SK-N-SH (cell line): ENCODE measurements at regions not wholly inside any gene's neighbourhood (a gene's known extent, or its start where the extent isn't known, plus 50 kb on each side); places are given as distances from the start of the nearest gene placed in this dataset.

ENCODE experiments used
- CTCF ChIA-PET: fragments of 300-600, 350-600 bp; formaldehyde crosslinking; extraction: SDS; loops from one replicate; lab custom pipeline; 2021; lab: Yijun Ruan, JAX
- POLR2A ChIA-PET: fragments of 350-600 bp; sonication (Branson Sonifier 250); formaldehyde crosslinking; extraction: SDS; loops from one replicate; lab custom pipeline; 2020; ENCODE audit warnings: antibody characterized with exemption, inconsistent platforms; lab: Yijun Ruan, JAX
- DNase-seq: peaks from one replicate; pipeline ENCODE4 v3.0.0; 2012
- H2AFZ ChIP-seq: fragments of 200-600 bp; sonication (generic); 2 replicates; pipeline ENCODE4 v1.8.1; 2016; ENCODE audit warnings: antibody characterized with exemption, mild to moderate bottlenecking, low read depth
- H3F3A ChIP-seq: fragments of 200-600 bp; sonication (generic); replicated peaks from 2 replicates; pipeline ENCODE3; 2016; ENCODE audit warnings: antibody characterized with exemption, mild to moderate bottlenecking; ENCODE audit not compliant: insufficient read depth
- H3K27ac ChIP-seq, 2 experiments: fragments of 200-500 bp in 1 of 2; fragments of 200-600 bp in 1 of 2; sonication (Bioruptor generic) in 1 of 2; sonication (generic), shearing (Covaris generic) in 1 of 2; 2 replicates each; pipeline versions ENCODE4 v1.5.1 to v1.6.1; 2014 to 2016; ENCODE audit warnings: low read depth in 2 of 2, inconsistent platforms in 1 of 2, low read length in 1 of 2, mild to moderate bottlenecking in 1 of 2, mixed read lengths in 1 of 2
- H3K27me3 ChIP-seq: fragments of 200-600 bp; sonication (generic), shearing (Covaris generic); 2 replicates; pipeline ENCODE4 v1.6.1; 2016; ENCODE audit warnings: mixed run types; ENCODE audit not compliant: insufficient read depth
- H3K36me3 ChIP-seq, 2 experiments: fragments of 200-500 bp in 1 of 2; fragments of 200-600 bp in 1 of 2; sonication (Bioruptor generic) in 1 of 2; sonication (generic) in 1 of 2; replicated peaks in 1 of 2; 2 replicates each; pipeline versions ENCODE3 to v1.5.1; 2014 to 2016; ENCODE audit warnings: low read length in 1 of 2, mild to moderate bottlenecking in 1 of 2; ENCODE audit not compliant: insufficient read depth in 2 of 2, control insufficient read depth in 1 of 2
- H3K4me1 ChIP-seq, 2 experiments: fragments of 200-500 bp in 1 of 2; fragments of 200-600 bp in 1 of 2; sonication (Bioruptor generic) in 1 of 2; sonication (generic), shearing (Covaris generic) in 1 of 2; 2 replicates each; pipeline versions ENCODE4 v1.5.1 to v1.6.1; 2014 to 2016; ENCODE audit warnings: low read depth in 1 of 2, low read length in 1 of 2, mixed run types in 1 of 2; ENCODE audit not compliant: insufficient read depth in 2 of 2, control insufficient read depth in 1 of 2
- H3K4me2 ChIP-seq: fragments of 200-600 bp; sonication (generic), shearing (Covaris generic); 2 replicates; pipeline ENCODE4 v1.6.1; 2017; ENCODE audit warnings: mixed run types
- H3K4me3 ChIP-seq, 2 experiments: fragments of 200-500 bp in 1 of 2; fragments of 200-600 bp in 1 of 2; sonication (Bioruptor generic) in 1 of 2; sonication (generic), shearing (Covaris generic) in 1 of 2; 2 replicates each; pipeline versions ENCODE4 v1.5.1 to v1.8.1; 2014 to 2016; ENCODE audit warnings: low read depth in 2 of 2, inconsistent platforms in 1 of 2, low read length in 1 of 2, mild to moderate bottlenecking in 1 of 2, mixed read lengths in 1 of 2, moderate library complexity in 1 of 2
- H3K79me2 ChIP-seq: fragments of 200-600 bp; sonication (generic); 2 replicates; pipeline ENCODE4 v1.8.1; 2017; ENCODE audit warnings: mild to moderate bottlenecking; ENCODE audit not compliant: insufficient read depth
- H3K9ac ChIP-seq: fragments of 200-600 bp; sonication (generic); 2 replicates; pipeline ENCODE4 v1.6.1; 2017; ENCODE audit warnings: mixed run types
- H3K9me2 ChIP-seq: fragments of 200-600 bp; sonication (generic); 2 replicates; pipeline ENCODE4 v1.6.1; 2017; ENCODE audit warnings: mixed run types
- H3K9me3 ChIP-seq: fragments of 200-600 bp; sonication (generic); 2 replicates; pipeline ENCODE4 v1.6.1; 2017; ENCODE audit warnings: mixed run types, mild to moderate bottlenecking, moderate library complexity
- H4K20me1 ChIP-seq: fragments of 200-600 bp; sonication (generic); 2 replicates; pipeline ENCODE4 v1.6.1; 2017; ENCODE audit warnings: mild to moderate bottlenecking, mixed run types; ENCODE audit not compliant: insufficient read depth
- FOSL2 ChIP-seq: IDR thresholded peaks from 2 replicates; pipeline ENCODE4 v1.4.0; 2012; ENCODE audit warnings: low read depth, mild to moderate bottlenecking, moderate library complexity, borderline replicate concordance
- GABPA ChIP-seq: IDR thresholded peaks from 2 replicates; pipeline ENCODE4 v1.4.0; 2012; ENCODE audit warnings: low read depth, mild to moderate bottlenecking
- NRF1 ChIP-seq: IDR thresholded peaks from 2 replicates; pipeline ENCODE4 v1.6.1; 2012; ENCODE audit warnings: low read depth, mild to moderate bottlenecking, low read length
- POLR2AphosphoS5 ChIP-seq: IDR thresholded peaks from 2 replicates; pipeline ENCODE4 v1.6.1; 2012; ENCODE audit warnings: low read depth, low read length
- RAD21 ChIP-seq: IDR thresholded peaks from 2 replicates; pipeline ENCODE4 v1.6.1; 2012; ENCODE audit warnings: mild to moderate bottlenecking, low read length
- SMC3 ChIP-seq: IDR thresholded peaks from 2 replicates; pipeline ENCODE4 v1.6.1; 2012; ENCODE audit warnings: low read depth, low read length, improper control_type of control experiment
- USF2 ChIP-seq: fragments of 150-350 bp; IDR thresholded peaks from 2 replicates; pipeline ENCODE4 v1.6.1; 2017; ENCODE audit warnings: antibody characterized with exemption, low read length, low read depth, borderline replicate concordance
- WGBS: methylation state at CpG from one replicate; pipeline ENCODE4 v1.1.6; 2017; ENCODE audit warnings: low lambda C conversion rate; 5-methylcytosine and 5-hydroxymethylcytosine counted together
- TF ChIP-seq, protein P1 (sequence below): fragments of 200-600 bp; sonication (generic); IDR thresholded peaks from 2 replicates; pipeline ENCODE4 v1.6.1; 2017; ENCODE audit warnings: antibody characterized with exemption, mild to moderate bottlenecking, moderate library complexity

GRCh38 chr11:11157185-11157584 lies 195.9 kb downstream of the CSNK2A3 start (continued):
- TF ChIP-seq, protein P1, sequence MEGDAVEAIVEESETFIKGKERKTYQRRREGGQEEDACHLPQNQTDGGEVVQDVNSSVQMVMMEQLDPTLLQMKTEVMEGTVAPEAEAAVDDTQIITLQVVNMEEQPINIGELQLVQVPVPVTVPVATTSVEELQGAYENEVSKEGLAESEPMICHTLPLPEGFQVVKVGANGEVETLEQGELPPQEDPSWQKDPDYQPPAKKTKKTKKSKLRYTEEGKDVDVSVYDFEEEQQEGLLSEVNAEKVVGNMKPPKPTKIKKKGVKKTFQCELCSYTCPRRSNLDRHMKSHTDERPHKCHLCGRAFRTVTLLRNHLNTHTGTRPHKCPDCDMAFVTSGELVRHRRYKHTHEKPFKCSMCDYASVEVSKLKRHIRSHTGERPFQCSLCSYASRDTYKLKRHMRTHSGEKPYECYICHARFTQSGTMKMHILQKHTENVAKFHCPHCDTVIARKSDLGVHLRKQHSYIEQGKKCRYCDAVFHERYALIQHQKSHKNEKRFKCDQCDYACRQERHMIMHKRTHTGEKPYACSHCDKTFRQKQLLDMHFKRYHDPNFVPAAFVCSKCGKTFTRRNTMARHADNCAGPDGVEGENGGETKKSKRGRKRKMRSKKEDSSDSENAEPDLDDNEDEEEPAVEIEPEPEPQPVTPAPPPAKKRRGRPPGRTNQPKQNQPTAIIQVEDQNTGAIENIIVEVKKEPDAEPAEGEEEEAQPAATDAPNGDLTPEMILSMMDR, result peak; percentile 52

- DNase-seq, result peak; percentile 54
- H3K9ac ChIP-seq, result no peak overlapping the region
- no peak overlapping the region for H3K4me2 ChIP-seq
- 63% methylated on average over 23 of the region's 33 CpGs for WGBS
- no peaks in the 10 kb centered on the region for H3K79me2 ChIP-seq
- H4K20me1 ChIP-seq, result no peaks in the 10 kb centered on the region
- TF ChIP-seq NRF1 (no peak), SMC3 (peak; percentile 23), RAD21 (peak; percentile 10; the same call in 1 of the 2 replicates)
- TF ChIP-seq, protein P1, result peak; percentile 55
- H3F3A ChIP-seq, result no peaks in the 10 kb centered on the region
- H3K36me3 ChIP-seq, result no peaks in the 10 kb centered on the region
- no peaks in the 10 kb centered on the region for H3K9me2 ChIP-seq
- CTCF ChIA-PET, result interaction anchor here (0.8 to 2.6 kb wide), 15 partner anchors 7 to 522 kb away, joined by 3 to 11 read pairs (median 4); no protein-coding TSS in a partner anchor
- no peaks in the 10 kb centered on the region for H3K27me3 ChIP-seq
- H3K4me3 ChIP-seq, result no peak overlapping the region
- no peaks in the 10 kb centered on the region; a peak in 1 of 4 replicates for H3K4me1 ChIP-seq
- POLR2A ChIA-PET, result no interaction called here
- no peak overlapping the region for H3K27ac ChIP-seq
- no peaks in the 10 kb centered on the region for H3K9me3 ChIP-seq
- no peak overlapping the region for H2AFZ ChIP-seq
Observed at GRCh38 chr11:11155962-11156815, 196.9 kb downstream of the CSNK2A3 start.

DNA sequence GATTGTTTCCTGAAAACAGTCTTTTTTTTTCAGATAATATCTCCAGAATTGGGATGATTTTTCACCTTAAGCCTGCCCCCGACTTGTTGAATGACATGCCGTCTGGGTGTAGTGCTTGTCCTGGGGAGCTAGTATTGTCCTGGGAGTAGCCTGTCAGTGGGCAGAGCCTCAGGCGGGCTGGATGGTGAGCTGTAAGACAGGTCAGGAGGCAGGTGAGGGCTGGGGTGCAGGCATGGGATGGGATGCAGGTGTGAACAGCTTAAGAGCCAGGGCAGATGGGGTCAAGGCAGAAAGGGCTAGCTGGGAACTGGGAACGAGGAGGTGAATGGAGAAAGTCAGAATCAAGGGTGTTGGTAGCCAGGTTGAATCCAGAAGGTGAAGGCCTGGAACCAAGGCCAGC lies 200.2 kb downstream of the CSNK2A3 start:
- Histone ChIP-seq H3K4me3 (no peak overlapping the region), H3K27me3 (no peaks in the 10 kb centered on the region), H3K36me3 (no peaks in the 10 kb centered on the region), H3K9me2 (no peaks in the 10 kb centered on the region), H3K9ac (no peak overlapping the region), H3K9me3 (no peaks in the 10 kb centered on the region), H3K4me1 (no peaks in the 10 kb centered on the region; a peak in 1 of 4 replicates), H3K4me2 (no peak overlapping the region), H3K79me2 (no peaks in the 10 kb centered on the region), H2AFZ (no peak overlapping the region), H3K27ac (no peak overlapping the region), H3F3A (no peaks in the 10 kb centered on the region), H4K20me1 (no peaks in the 10 kb centered on the region)
- TF ChIP-seq USF2 (no peak), FOSL2 (no peak), POLR2AphosphoS5 (no peak), GABPA (no peak)
- ChIA-PET POLR2A (no interaction called here), CTCF (interaction anchor here (0.7 kb wide), 1 partner anchor 635 kb away, joined by 4 read pairs; no protein-coding TSS in a partner anchor)
- 50% methylated on average over 4 of the region's 4 CpGs for whole genome bisulfite sequencing
- DNase-seq, result no peak
